ENCODE measurements at regions not wholly inside any gene's neighbourhood (a gene's known extent, or its start where the extent isn't known, plus 50 kb on each side); places are given as distances from the start of the nearest gene placed in this dataset.

GRCh38 chr6:104207635-104208034, 652.1 kb downstream of the HACE1 start:
- Histone ChIP-seq H3K9me3 (replicated peaks) (no peaks in the 10 kb centered on the region), H3K27ac (no peak overlapping the region), H3K36me3 (no peaks in the 10 kb centered on the region), H3K4me1 (no peaks in the 10 kb centered on the region), H3K27me3 (no peaks in the 10 kb centered on the region), H3K4me3 (no peak overlapping the region)
- DNase-seq: no peak

- H3K9me3 ChIP-seq (replicated peaks): no peaks in the 10 kb centered on the region
- peak in 1 of 2 experiments; percentile 9 for DNase-seq
- H3K4me3 ChIP-seq: no peak overlapping the region
- no peaks in the 10 kb centered on the region for H3K27me3 ChIP-seq
- H3K27ac ChIP-seq: no peak overlapping the region
- no peaks in the 10 kb centered on the region for H3K4me1 ChIP-seq
- no peaks in the 10 kb centered on the region for H3K36me3 ChIP-seq
These were observed 658.2 kb downstream of the HACE1 start for GRCh38 chr6:104201557-104201956.

GRCh38 chr6:104187616-104188015, 672.1 kb downstream of the HACE1 start:
- Histone ChIP-seq H3K27ac (no peak overlapping the region), H3K4me1 (no peaks in the 10 kb centered on the region)

GRCh38 chr6:104186831-104187230, 672.9 kb downstream of the HACE1 start:
- Histone ChIP-seq H3K27me3 (no peaks in the 10 kb centered on the region), H3K36me3 (no peaks in the 10 kb centered on the region), H3K4me1 (no peaks in the 10 kb centered on the region), H3K4me3 (no peak overlapping the region), H3K27ac (no peak overlapping the region), H3K9me3 (replicated peaks) (no peaks in the 10 kb centered on the region)
- no peak for DNase-seq

More at GRCh38 chr6:104187616-104188015, 672.1 kb downstream of the HACE1 start:
- no peaks in the 10 kb centered on the region for H3K9me3 ChIP-seq (replicated peaks)
- no peak overlapping the region for H3K4me3 ChIP-seq
- DNase-seq: no peak
- no peaks in the 10 kb centered on the region for H3K36me3 ChIP-seq
- no peaks in the 10 kb centered on the region for H3K27me3 ChIP-seq

- no peaks in the 10 kb centered on the region for H3K4me1 ChIP-seq
- H3K4me3 ChIP-seq: no peak overlapping the region
- no peaks in the 10 kb centered on the region for H3K27me3 ChIP-seq
- H3K36me3 ChIP-seq: no peaks in the 10 kb centered on the region
- no peak for DNase-seq
- H3K27ac ChIP-seq: no peak overlapping the region
- no peaks in the 10 kb centered on the region for H3K9me3 ChIP-seq (replicated peaks)
These were observed 675.8 kb downstream of the HACE1 start for GRCh38 chr6:104183816-104184435.

GRCh38 chr6:104182811-104183210, 676.9 kb downstream of the HACE1 start:
- DNase-seq: no peak

GRCh38 chr6:104173668-104174067, 686.1 kb downstream of the HACE1 start:
- Histone ChIP-seq H3K4me3 (no peak overlapping the region), H3K9me3 (replicated peaks) (no peaks in the 10 kb centered on the region), H3K27me3 (no peaks in the 10 kb centered on the region), H3K4me1 (no peaks in the 10 kb centered on the region), H3K27ac (no peak overlapping the region), H3K36me3 (no peaks in the 10 kb centered on the region)
- DNase-seq: no peak

More at GRCh38 chr6:104182811-104183210, 676.9 kb downstream of the HACE1 start:
- Histone ChIP-seq H3K36me3 (no peaks in the 10 kb centered on the region), H3K27me3 (no peaks in the 10 kb centered on the region), H3K9me3 (replicated peaks) (no peaks in the 10 kb centered on the region), H3K4me3 (no peak overlapping the region), H3K27ac (no peak overlapping the region), H3K4me1 (no peaks in the 10 kb centered on the region)

GRCh38 chr6:104170401-104170800, 689.3 kb downstream of the HACE1 start:
- Histone ChIP-seq H3K4me1 (no peaks in the 10 kb centered on the region), H3K4me3 (no peak overlapping the region), H3K27me3 (no peaks in the 10 kb centered on the region), H3K27ac (no peak overlapping the region), H3K9me3 (replicated peaks) (no peaks in the 10 kb centered on the region), H3K36me3 (no peaks in the 10 kb centered on the region)
- DNase-seq: no peak

GRCh38 chr6:104166055-104166668, 693.6 kb downstream of the HACE1 start:
- no peak for DNase-seq
- no peaks in the 10 kb centered on the region; the same call in 1 of the 2 replicates for H3K36me3 ChIP-seq

GRCh38 chr6:104162036-104162669, 697.6 kb downstream of the HACE1 start:
- Histone ChIP-seq H3K27ac (no peak overlapping the region), H3K4me1 (no peaks in the 10 kb centered on the region), H3K27me3 (no peaks in the 10 kb centered on the region), H3K4me3 (no peak overlapping the region), H3K36me3 (no peaks in the 10 kb centered on the region; the same call in 1 of the 2 replicates), H3K9me3 (replicated peaks) (no peaks in the 10 kb centered on the region)
- DNase-seq: no peak

More at GRCh38 chr6:104166055-104166668, 693.6 kb downstream of the HACE1 start:
- Histone ChIP-seq H3K4me3 (no peak overlapping the region), H3K4me1 (no peaks in the 10 kb centered on the region), H3K27me3 (no peaks in the 10 kb centered on the region), H3K9me3 (replicated peaks) (no peaks in the 10 kb centered on the region), H3K27ac (no peak overlapping the region)

GRCh38 chr6:104159045-104159618, 700.6 kb downstream of the HACE1 start:
- Histone ChIP-seq H3K36me3 (no peaks in the 10 kb centered on the region; the same call in 1 of the 2 replicates), H3K4me1 (no peaks in the 10 kb centered on the region), H3K9me3 (replicated peaks) (no peaks in the 10 kb centered on the region), H3K4me3 (no peak overlapping the region), H3K27me3 (no peaks in the 10 kb centered on the region), H3K27ac (no peak overlapping the region)
- DNase-seq: no peak

- no peak for DNase-seq
- no peak overlapping the region for H3K4me3 ChIP-seq
- H3K36me3 ChIP-seq: 0 out of 2 replicates have a peak, but pooled peaks cover 2% of the 10 kb centered on the region
- no peaks in the 10 kb centered on the region for H3K4me1 ChIP-seq
- no peaks in the 10 kb centered on the region for H3K9me3 ChIP-seq (replicated peaks)
- H3K27me3 ChIP-seq: no peaks in the 10 kb centered on the region
- H3K27ac ChIP-seq: no peak overlapping the region
These were observed 716.0 kb downstream of the HACE1 start for GRCh38 chr6:104143757-104144156.

- H3K27ac ChIP-seq: no peak overlapping the region
- no peaks in the 10 kb centered on the region for H3K4me1 ChIP-seq
- no peak overlapping the region for H3K4me3 ChIP-seq
- no peaks in the 10 kb centered on the region for H3K27me3 ChIP-seq
- no peak for DNase-seq
- no peaks in the 10 kb centered on the region for H3K36me3 ChIP-seq
- H3K9me3 ChIP-seq (replicated peaks): no peaks in the 10 kb centered on the region
These were observed 724.8 kb downstream of the HACE1 start for GRCh38 chr6:104134876-104135275.

GRCh38 chr6:104130343-104130742, 729.4 kb downstream of the HACE1 start:
- Histone ChIP-seq H3K27ac (no peak overlapping the region), H3K9me3 (replicated peaks) (no peaks in the 10 kb centered on the region), H3K36me3 (no peaks in the 10 kb centered on the region), H3K27me3 (no peaks in the 10 kb centered on the region), H3K4me1 (no peaks in the 10 kb centered on the region), H3K4me3 (no peak overlapping the region)
- no peak for DNase-seq

GRCh38 chr6:104126315-104127005, 733.3 kb downstream of the HACE1 start:
- no peak for DNase-seq
- Histone ChIP-seq H3K27me3 (no peaks in the 10 kb centered on the region), H3K4me3 (no peak overlapping the region), H3K36me3 (no peaks in the 10 kb centered on the region), H3K4me1 (no peaks in the 10 kb centered on the region), H3K27ac (no peak overlapping the region), H3K9me3 (replicated peaks) (no peaks in the 10 kb centered on the region)
